Uterus (tissue), 3 donors: ENCODE measurements at regions not wholly inside any gene's neighbourhood (a gene's known extent, or its start where the extent isn't known, plus 50 kb on each side); places are given as distances from the start of the nearest gene placed in this dataset.

Experiments
- DNase-seq, 2 donors: peaks; one replicate each; pipeline ENCODE4 v3.0.0-alpha.2; 2019 to 2020
- H3K27ac ChIP-seq, 2 donors: fragments of 200-600 bp; sonication (generic); 1 replicate in 1 of 2; 2 replicates in 1 of 2; pipeline ENCODE4 v1.5.1; 2016 to 2018
- H3K27me3 ChIP-seq, 2 donors: fragments of 200-600 bp; sonication (generic); one replicate each; pipeline ENCODE4 v1.5.1; 2018 to 2019; ENCODE audit warnings: control low read depth in 1 of 2
- H3K36me3 ChIP-seq, 2 donors: fragments of 200-600 bp; sonication (generic); one replicate each; pipeline ENCODE4 v1.5.1; 2019; ENCODE audit warnings: control low read depth in 1 of 2
- H3K4me1 ChIP-seq, 2 donors: fragments of 200-600 bp; sonication (generic); one replicate each; pipeline ENCODE4 v1.5.1; 2018 to 2019; ENCODE audit warnings: control low read depth in 1 of 2
- H3K4me3 ChIP-seq, 2 donors: fragments of 200-600 bp; sonication (generic); 1 replicate in 1 of 2; 2 replicates in 1 of 2; pipeline ENCODE4 v1.5.1; 2018 to 2019; ENCODE audit warnings: mild to moderate bottlenecking in 1 of 2
- H3K9me3 ChIP-seq, 2 donors: fragments of 200-600 bp; sonication (generic); one replicate each; pipeline ENCODE4 v1.5.1; 2019; ENCODE audit warnings: control low read depth in 1 of 2
- POLR2A ChIP-seq, 2 donors: fragments of 450-650 bp; IDR thresholded peaks; one replicate each; pipeline ENCODE4 v1.6.1; 2016; ENCODE audit warnings: antibody characterized with exemption in 2 of 2, mild to moderate bottlenecking in 1 of 2, moderate library complexity in 1 of 2
- intact Hi-C: fragments of 100-400 bp; cut with DNase I; formaldehyde crosslinking; loops from one replicate; pipeline ENCODE4 v1.15.1; 2023; ENCODE audit warnings: low total_unique reads
- TF ChIP-seq, protein P1 (sequence below), 4 experiments: fragments of 200-600 bp in 2 of 4; fragments of 450-650 bp in 2 of 4; sonication (generic) in 2 of 4; IDR thresholded peaks; one replicate each; pipeline ENCODE4 v1.5.1; 2016 to 2019; ENCODE audit warnings: antibody characterized with exemption in 4 of 4, mild to moderate bottlenecking in 2 of 4, moderate library complexity in 1 of 4
- donor health status: DM: yes; HTN: yes; CAD: no.

DNA sequence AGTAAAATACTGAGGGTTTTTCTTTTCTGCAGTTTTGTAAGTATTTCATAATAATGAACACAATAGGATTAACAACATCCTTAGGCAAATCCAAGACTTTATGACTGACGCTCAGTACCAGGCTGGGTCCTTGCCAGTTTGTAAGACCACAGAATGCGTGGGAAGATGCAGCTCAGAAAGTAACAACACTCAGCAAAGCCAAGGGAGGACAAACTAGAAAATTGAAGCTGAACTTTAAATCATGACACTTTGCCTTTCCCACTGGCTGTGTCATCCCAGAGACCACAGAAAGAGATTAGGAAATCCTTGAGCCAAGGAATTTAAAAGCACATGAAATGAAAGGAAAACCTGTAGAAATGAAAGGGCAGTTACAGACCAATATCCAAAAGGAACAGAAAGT lies 426.3 kb upstream of the CHRM3 start:
- Histone ChIP-seq H3K27ac (no peak overlapping the region), H3K4me3 (no peak overlapping the region), H3K27me3 (no peaks in the 10 kb centered on the region), H3K4me1 (no peaks in the 10 kb centered on the region), H3K36me3 (no peaks in the 10 kb centered on the region), H3K9me3 (no peaks in the 10 kb centered on the region)
- no peak for TF ChIP-seq POLR2A (IDR thresholded peaks at IDR 0.05)
- TF ChIP-seq, protein P1, sequence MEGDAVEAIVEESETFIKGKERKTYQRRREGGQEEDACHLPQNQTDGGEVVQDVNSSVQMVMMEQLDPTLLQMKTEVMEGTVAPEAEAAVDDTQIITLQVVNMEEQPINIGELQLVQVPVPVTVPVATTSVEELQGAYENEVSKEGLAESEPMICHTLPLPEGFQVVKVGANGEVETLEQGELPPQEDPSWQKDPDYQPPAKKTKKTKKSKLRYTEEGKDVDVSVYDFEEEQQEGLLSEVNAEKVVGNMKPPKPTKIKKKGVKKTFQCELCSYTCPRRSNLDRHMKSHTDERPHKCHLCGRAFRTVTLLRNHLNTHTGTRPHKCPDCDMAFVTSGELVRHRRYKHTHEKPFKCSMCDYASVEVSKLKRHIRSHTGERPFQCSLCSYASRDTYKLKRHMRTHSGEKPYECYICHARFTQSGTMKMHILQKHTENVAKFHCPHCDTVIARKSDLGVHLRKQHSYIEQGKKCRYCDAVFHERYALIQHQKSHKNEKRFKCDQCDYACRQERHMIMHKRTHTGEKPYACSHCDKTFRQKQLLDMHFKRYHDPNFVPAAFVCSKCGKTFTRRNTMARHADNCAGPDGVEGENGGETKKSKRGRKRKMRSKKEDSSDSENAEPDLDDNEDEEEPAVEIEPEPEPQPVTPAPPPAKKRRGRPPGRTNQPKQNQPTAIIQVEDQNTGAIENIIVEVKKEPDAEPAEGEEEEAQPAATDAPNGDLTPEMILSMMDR (IDR thresholded peaks at IDR 0.05): no peak
- intact Hi-C loops: no loop called here
- no peak for DNase-seq

DNA sequence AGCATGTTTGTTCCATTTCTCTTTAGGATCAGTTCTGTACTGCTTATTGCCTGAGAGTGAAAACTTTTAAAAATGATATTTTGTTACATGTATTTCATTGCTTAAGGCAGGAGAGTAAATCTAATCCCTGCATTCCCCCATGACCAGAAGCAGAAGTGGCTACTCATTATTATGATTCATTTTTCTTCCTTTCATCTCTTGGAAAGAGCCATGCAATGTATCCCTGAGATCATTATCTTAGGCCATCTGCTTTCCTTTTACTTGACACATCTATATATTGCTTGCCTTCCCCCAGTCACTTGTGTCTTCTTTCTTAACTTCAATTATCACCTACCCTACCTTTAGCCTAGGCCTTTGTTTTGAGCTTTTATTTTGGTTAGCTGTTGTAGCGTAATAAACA lies 430.4 kb upstream of the CHRM3 start:
- no peak for DNase-seq
- H3K9me3 ChIP-seq: no peaks in the 10 kb centered on the region
- no peak overlapping the region for H3K4me3 ChIP-seq
- H3K4me1 ChIP-seq: no peaks in the 10 kb centered on the region
- no peak overlapping the region for H3K27ac ChIP-seq
- intact Hi-C loops: no loop called here
- no peaks in the 10 kb centered on the region for H3K27me3 ChIP-seq
- TF ChIP-seq, protein P1 (IDR thresholded peaks at IDR 0.05): no peak
- no peak for TF ChIP-seq POLR2A (IDR thresholded peaks at IDR 0.05)
- H3K36me3 ChIP-seq: no peaks in the 10 kb centered on the region

DNA sequence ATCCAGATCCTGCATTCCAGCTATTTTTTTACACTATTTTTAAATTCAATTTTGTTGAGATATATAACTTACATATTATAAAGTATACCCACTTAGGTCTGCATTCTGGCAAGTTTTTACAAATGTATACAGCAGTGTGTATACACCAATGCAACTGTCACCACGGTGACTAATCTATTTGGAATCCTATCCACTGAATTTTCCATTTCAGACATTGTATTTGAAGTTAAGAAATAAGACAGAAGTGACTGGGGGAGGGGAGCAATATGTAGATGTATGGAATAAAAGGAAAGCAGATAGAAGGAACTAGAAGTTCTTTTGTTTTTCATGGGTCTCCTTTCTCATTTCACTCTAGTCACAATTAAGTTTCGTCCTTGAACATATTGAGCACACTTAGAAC lies 431.5 kb upstream of the CHRM3 start:
- Histone ChIP-seq H3K27ac (no peak overlapping the region), H3K4me1 (no peaks in the 10 kb centered on the region), H3K36me3 (no peaks in the 10 kb centered on the region), H3K27me3 (no peaks in the 10 kb centered on the region), H3K4me3 (no peak overlapping the region), H3K9me3 (no peaks in the 10 kb centered on the region)
- no peak for DNase-seq
- intact Hi-C loops: no loop called here
- no peak for TF ChIP-seq POLR2A (IDR thresholded peaks at IDR 0.05)
- TF ChIP-seq, protein P1 (IDR thresholded peaks at IDR 0.05): no peak

GRCh38 chr1:238953448-238954010 lies 432.8 kb upstream of the CHRM3 start:
- H3K9me3 ChIP-seq: no peaks in the 10 kb centered on the region
- no peaks in the 10 kb centered on the region for H3K4me1 ChIP-seq
- H3K36me3 ChIP-seq: no peaks in the 10 kb centered on the region
- intact Hi-C loops: no loop called here
- no peak for DNase-seq
- no peak overlapping the region for H3K27ac ChIP-seq
- no peaks in the 10 kb centered on the region for H3K27me3 ChIP-seq
- H3K4me3 ChIP-seq: no peak overlapping the region
- TF ChIP-seq POLR2A (IDR thresholded peaks at IDR 0.05): no peak
- TF ChIP-seq, protein P1 (IDR thresholded peaks at IDR 0.05): no peak

GRCh38 chr1:238951809-238952208 lies 434.6 kb upstream of the CHRM3 start:
- intact Hi-C loops: no loop called here

More at GRCh38 chr1:238951809-238952208, 434.6 kb upstream of the CHRM3 start:
- Histone ChIP-seq H3K36me3 (no peaks in the 10 kb centered on the region), H3K9me3 (no peaks in the 10 kb centered on the region), H3K27me3 (no peaks in the 10 kb centered on the region), H3K27ac (no peak overlapping the region), H3K4me3 (no peak overlapping the region), H3K4me1 (no peaks in the 10 kb centered on the region)
- TF ChIP-seq, protein P1 (IDR thresholded peaks at IDR 0.05): no peak
- TF ChIP-seq POLR2A (IDR thresholded peaks at IDR 0.05): no peak
- no peak for DNase-seq
